ENCODE measurements at regions not wholly inside any gene's neighbourhood (a gene's known extent, or its start where the extent isn't known, plus 50 kb on each side); places are given as distances from the start of the nearest gene placed in this dataset.
"Not testable (repeated sequence)": the region's sequence is repeated elsewhere in the genome, so short reads cannot be mapped to it uniquely, and the experiment has no call there.

- H3K36me3 ChIP-seq (ENCODE audit: low read length) = no peaks in the 10 kb centered on the region
- TF ChIP-seq CTCF (IDR thresholded peaks at IDR 0.05; ENCODE audit: insufficient read depth, low read length, poor library complexity, severe bottlenecking) (no peak), EZH2phosphoT487 (conservative IDR thresholded peaks at IDR 0.05; ENCODE audit: low read length) (no peak)
- H3F3A ChIP-seq (ENCODE audit: insufficient read depth) = no peaks in the 10 kb centered on the region
- H3K79me2 ChIP-seq (ENCODE audit: insufficient read depth, low read length) = no peaks in the 10 kb centered on the region
- H3K27me3 ChIP-seq (ENCODE audit: low read length) = no peaks in the 10 kb centered on the region
- no peak overlapping the region for H3K4me3 ChIP-seq (ENCODE audit: insufficient read depth, low read length, poor library complexity, severe bottlenecking)
- H3K9ac ChIP-seq (ENCODE audit: low read length) = no peak overlapping the region
- H4K20me1 ChIP-seq (ENCODE audit: low read depth, low read length) = no peaks in the 10 kb centered on the region
- no peak overlapping the region for H2AFZ ChIP-seq (ENCODE audit: low read depth, low read length, severe bottlenecking)
- no peaks in the 10 kb centered on the region for H3K9me2 ChIP-seq (replicated peaks; ENCODE audit: insufficient read depth, low read length)
- H3K27ac ChIP-seq (ENCODE audit: low read depth, low read length) = no peak overlapping the region
- no peak overlapping the region for H3K4me2 ChIP-seq (ENCODE audit: low read depth, low read length, poor library complexity, severe bottlenecking)
- no peaks in the 10 kb centered on the region for H3K9me3 ChIP-seq (ENCODE audit: insufficient read depth, low read length)
Measured at GRCh38 chr5:173486355-173487225, 129.9 kb downstream of the BOD1 start.

DNA sequence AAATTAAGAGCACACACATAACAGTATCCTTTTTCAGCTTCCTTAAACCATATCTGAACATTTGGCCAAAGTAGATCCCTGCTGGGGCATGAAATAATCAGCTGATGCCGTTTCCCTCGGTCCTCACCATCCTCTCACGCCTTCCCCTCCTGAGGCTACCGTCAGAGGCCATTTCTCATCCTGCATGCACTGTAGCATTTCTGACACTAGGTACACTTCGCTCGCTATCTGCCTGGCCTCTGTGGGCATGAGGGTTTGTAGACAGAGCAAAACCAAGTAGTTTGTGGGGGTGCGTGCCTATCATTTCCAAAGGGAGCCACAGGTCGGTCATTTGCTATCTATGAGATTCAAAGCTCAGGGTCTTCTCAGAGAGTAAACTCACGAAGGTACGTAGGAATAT lies 131.9 kb downstream of the BOD1 start:
- no peaks in the 10 kb centered on the region for H3K9me2 ChIP-seq (replicated peaks; ENCODE audit: insufficient read depth, low read length)
- H3K79me2 ChIP-seq (ENCODE audit: insufficient read depth, low read length) = no peaks in the 10 kb centered on the region

DNA sequence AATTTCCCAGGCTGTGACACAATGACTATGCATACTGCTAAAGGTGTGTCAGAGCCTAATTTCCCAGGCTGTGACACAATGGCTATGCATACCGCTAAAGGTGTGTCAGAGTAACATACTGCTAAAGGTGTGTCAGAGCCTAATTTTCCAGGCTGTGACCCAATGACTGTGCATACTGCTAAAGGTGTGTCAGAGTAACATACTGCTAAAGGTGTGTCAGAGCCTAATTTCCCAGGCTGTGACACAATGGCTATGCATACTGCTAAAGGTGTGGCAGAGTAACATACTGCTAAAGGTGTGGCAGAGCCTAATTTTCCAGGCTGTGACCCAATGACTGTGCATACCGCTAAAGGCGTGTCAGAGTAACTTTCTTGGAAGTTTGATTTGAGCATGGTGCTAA lies 132.9 kb downstream of the BOD1 start:
- not testable (repeated sequence) for H3K4me3 ChIP-seq (ENCODE audit: insufficient read depth, low read length, poor library complexity, severe bottlenecking); H3F3A ChIP-seq (ENCODE audit: insufficient read depth); H3K27me3 ChIP-seq (ENCODE audit: low read length); H3K4me2 ChIP-seq (ENCODE audit: low read depth, low read length, poor library complexity, severe bottlenecking); H3K79me2 ChIP-seq (ENCODE audit: insufficient read depth, low read length); H3K36me3 ChIP-seq (ENCODE audit: low read length); H3K9ac ChIP-seq (ENCODE audit: low read length); H3K9me3 ChIP-seq (ENCODE audit: insufficient read depth, low read length); H3K27ac ChIP-seq (ENCODE audit: low read depth, low read length); H2AFZ ChIP-seq (ENCODE audit: low read depth, low read length, severe bottlenecking); H3K9me2 ChIP-seq (replicated peaks; ENCODE audit: insufficient read depth, low read length); H4K20me1 ChIP-seq (ENCODE audit: low read depth, low read length)

More for the DNA sequence above, 131.9 kb downstream of the BOD1 start:
- TF ChIP-seq CTCF (IDR thresholded peaks at IDR 0.05; ENCODE audit: insufficient read depth, low read length, poor library complexity, severe bottlenecking) (no peak), EZH2phosphoT487 (conservative IDR thresholded peaks at IDR 0.05; ENCODE audit: low read length) (no peak)
- H3K9ac ChIP-seq (ENCODE audit: low read length) = no peak overlapping the region
- no peaks in the 10 kb centered on the region for H3K27me3 ChIP-seq (ENCODE audit: low read length)
- H3K27ac ChIP-seq (ENCODE audit: low read depth, low read length) = no peak overlapping the region
- no peak overlapping the region for H2AFZ ChIP-seq (ENCODE audit: low read depth, low read length, severe bottlenecking)
- no peak overlapping the region for H3K4me2 ChIP-seq (ENCODE audit: low read depth, low read length, poor library complexity, severe bottlenecking)
- H3F3A ChIP-seq (ENCODE audit: insufficient read depth) = no peaks in the 10 kb centered on the region
- H3K4me3 ChIP-seq (ENCODE audit: insufficient read depth, low read length, poor library complexity, severe bottlenecking) = no peak overlapping the region
- H4K20me1 ChIP-seq (ENCODE audit: low read depth, low read length) = no peaks in the 10 kb centered on the region
- no peaks in the 10 kb centered on the region for H3K36me3 ChIP-seq (ENCODE audit: low read length)
- no peaks in the 10 kb centered on the region for H3K9me3 ChIP-seq (ENCODE audit: insufficient read depth, low read length)

GRCh38 chr5:173483160-173483559 lies 133.3 kb downstream of the BOD1 start:
- no peak for TF ChIP-seq CTCF (IDR thresholded peaks at IDR 0.05; ENCODE audit: insufficient read depth, low read length, poor library complexity, severe bottlenecking)
- TF ChIP-seq EZH2phosphoT487 (conservative IDR thresholded peaks at IDR 0.05; ENCODE audit: low read length) = no peak

More at GRCh38 chr5:173483160-173483559, 133.3 kb downstream of the BOD1 start:
- Histone ChIP-seq H3K9me2 (replicated peaks; ENCODE audit: insufficient read depth, low read length) (no peaks in the 10 kb centered on the region), H3K4me3 (ENCODE audit: insufficient read depth, low read length, poor library complexity, severe bottlenecking) (no peak overlapping the region), H3K9me3 (ENCODE audit: insufficient read depth, low read length) (no peaks in the 10 kb centered on the region), H3K4me2 (ENCODE audit: low read depth, low read length, poor library complexity, severe bottlenecking) (no peak overlapping the region), H4K20me1 (ENCODE audit: low read depth, low read length) (no peaks in the 10 kb centered on the region), H3K27me3 (ENCODE audit: low read length) (no peaks in the 10 kb centered on the region), H3K9ac (ENCODE audit: low read length) (no peak overlapping the region), H3K27ac (ENCODE audit: low read depth, low read length) (no peak overlapping the region), H3K36me3 (ENCODE audit: low read length) (no peaks in the 10 kb centered on the region), H3K79me2 (ENCODE audit: insufficient read depth, low read length) (no peaks in the 10 kb centered on the region), H3F3A (ENCODE audit: insufficient read depth) (no peaks in the 10 kb centered on the region), H2AFZ (ENCODE audit: low read depth, low read length, severe bottlenecking) (no peak overlapping the region)

Data from SU-DHL-6 (cell line).